PC-3 (cell line): ENCODE measurements at regions not wholly inside any gene's neighbourhood (a gene's known extent, or its start where the extent isn't known, plus 50 kb on each side); places are given as distances from the start of the nearest gene placed in this dataset.
A peak's percentile ranks its signal among the peaks of the same experiment; 100 is the strongest.

Experiments
- ATAC-seq: fragments of 200-7000 bp; cut with Tn5 transposase; 2 replicates; pipeline ENCODE4 v1.9.1; 2020; ENCODE audit warnings: mild to moderate bottlenecking, moderate library complexity
- BruUV-seq: library from RNA; stranded (reverse); fragments of 400-500 nt; replicated peaks from 2 replicates; lab custom pipeline; 2021; lab: Mats Ljungman, UMichigan
- CTCF ChIA-PET: fragments of 300-600 bp; sonication (Branson Sonifier 250); formaldehyde crosslinking; loops from one replicate; lab custom pipeline; 2022; ENCODE audit warnings: antibody characterized with exemption; lab: Charles Lee
- POLR2A ChIA-PET: fragments of 300-600 bp; sonication (Branson Sonifier 250); formaldehyde crosslinking; loops from one replicate; lab custom pipeline; 2022; ENCODE audit warnings: antibody characterized with exemption; ENCODE audit not compliant: unreplicated experiment; lab: Charles Lee
- DNase-seq: peaks from one replicate; pipeline ENCODE4 v3.0.0-alpha.2; 2015
- H2AFZ ChIP-seq: fragments of 300-600 bp; sonication (generic); 2 replicates; pipeline ENCODE4 v1.6.0; 2016; ENCODE audit warnings: antibody characterized with exemption, low read length
- H3F3A ChIP-seq: fragments of 300-600 bp; sonication (generic); one replicate; pipeline ENCODE4 v1.6.0; 2017; ENCODE audit warnings: antibody characterized with exemption, low read length, control low read depth, mild to moderate bottlenecking; ENCODE audit not compliant: unreplicated experiment
- H3K27ac ChIP-seq: fragments of 300-600 bp; sonication (generic); 2 replicates; pipeline ENCODE4 v1.5.1; 2016; ENCODE audit warnings: mild to moderate bottlenecking, low read length
- H3K27me3 ChIP-seq: fragments of 300-600 bp; sonication (generic); 2 replicates; pipeline ENCODE4 v1.6.1; 2016; ENCODE audit warnings: low read length, mixed read lengths
- H3K36me3 ChIP-seq: fragments of 300-600 bp; sonication (generic); 2 replicates; pipeline ENCODE4 v1.6.1; 2016; ENCODE audit warnings: low read depth, mixed run types, low read length, mixed read lengths
- H3K4me1 ChIP-seq: fragments of 300-600 bp; sonication (generic); 2 replicates; pipeline ENCODE4 v1.5.1; 2016; ENCODE audit warnings: low read length; ENCODE audit not compliant: insufficient read depth
- H3K4me2 ChIP-seq: fragments of 300-600 bp; sonication (generic); 2 replicates; pipeline ENCODE4 v1.6.0; 2016; ENCODE audit warnings: low read length
- H3K4me3 ChIP-seq: fragments of 300-600 bp; sonication (generic); 2 replicates; pipeline ENCODE4 v1.5.1; 2016; ENCODE audit warnings: mild to moderate bottlenecking, low read length, mixed read lengths
- H3K79me2 ChIP-seq: fragments of 300-600 bp; sonication (generic); 2 replicates; pipeline ENCODE4 v1.6.1; 2017; ENCODE audit warnings: low read length, mixed read lengths
- H3K9ac ChIP-seq: fragments of 300-600 bp; sonication (generic); 2 replicates; pipeline ENCODE4 v1.6.0; 2016; ENCODE audit warnings: mild to moderate bottlenecking, low read length
- H3K9me2 ChIP-seq: fragments of 300-600 bp; sonication (generic); replicated peaks from 2 replicates; pipeline ENCODE4 v1.6.1; 2016; ENCODE audit warnings: mixed run types, low read length, mixed read lengths
- H3K9me3 ChIP-seq: fragments of 300-600 bp; sonication (generic); 2 replicates; pipeline ENCODE4 v1.6.1; 2016; ENCODE audit warnings: low read length, mixed read lengths
- H4K20me1 ChIP-seq: fragments of 300-600 bp; sonication (generic); 2 replicates; pipeline ENCODE4 v1.6.1; 2016; ENCODE audit warnings: low read length, mixed read lengths
- CTCF ChIP-seq: fragments of 300-600 bp; sonication (generic); conservative IDR thresholded peaks from 2 replicates; pipeline ENCODE4 v1.5.1; 2017; ENCODE audit warnings: antibody characterized with exemption, low read depth, mild to moderate bottlenecking, low read length
- EZH2 ChIP-seq: fragments of 300-600 bp; sonication (generic); IDR thresholded peaks from one replicate; pipeline ENCODE4 v1.6.1; 2017; ENCODE audit warnings: antibody characterized with exemption, mild to moderate bottlenecking, low read length; ENCODE audit not compliant: unreplicated experiment
- EZH2phosphoT487 ChIP-seq: fragments of 300-600 bp; sonication (generic); IDR thresholded peaks from 2 replicates; pipeline ENCODE4 v1.6.1; 2018; ENCODE audit warnings: mild to moderate bottlenecking, antibody characterized with exemption, low read length, borderline replicate concordance
- intact Hi-C: fragments of 100-400 bp; cut with micrococcal nuclease; formaldehyde crosslinking; loops from 2 replicates; pipeline ENCODE4 v1.9.0; 2023

- DNase-seq = no peak
These were observed 204.9 kb downstream of the SOX4 start for GRCh38 chr6:21798468-21798867.

DNA sequence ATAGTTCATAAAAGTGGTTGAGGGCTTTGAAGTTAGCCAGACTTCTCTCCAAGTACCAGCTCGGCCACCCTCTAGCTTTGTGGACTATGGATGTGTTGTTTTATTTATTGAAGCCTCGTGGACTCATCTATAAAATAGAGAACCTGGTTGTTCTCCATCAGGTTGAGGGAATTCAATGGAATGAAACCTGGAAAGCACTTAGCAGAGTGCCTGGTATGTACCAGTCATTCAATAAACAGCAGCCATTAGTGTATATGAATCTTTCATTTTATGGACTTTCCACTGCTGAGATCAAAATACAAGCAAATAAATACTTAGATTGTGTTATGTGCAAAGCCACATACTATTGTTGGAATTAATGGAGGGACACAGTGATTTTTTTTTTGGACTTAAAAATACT is 206.8 kb downstream of the SOX4 start:
- TF ChIP-seq EZH2 (no peak), CTCF (no peak), EZH2phosphoT487 (no peak)
- ATAC-seq = peak; percentile 42
- CTCF ChIA-PET = no interaction called here
- Histone ChIP-seq H2AFZ (peak overlapping the region; percentile 58; the same call in 1 of the 2 replicates), H3K4me1 (peaks cover 22% of the 10 kb centered on the region), H3K9me3 (no peaks in the 10 kb centered on the region), H3K36me3 (no peaks in the 10 kb centered on the region), H3K27ac (peak overlapping the region; percentile 48; the same call in 1 of the 2 replicates), H3F3A (no peaks in the 10 kb centered on the region), H3K27me3 (no peaks in the 10 kb centered on the region), H4K20me1 (no peaks in the 10 kb centered on the region), H3K9me2 (no peaks in the 10 kb centered on the region), H3K4me2 (peak overlapping the region; percentile 83), H3K4me3 (peak overlapping the region; percentile 44; the same call in 1 of the 2 replicates), H3K79me2 (no peaks in the 10 kb centered on the region), H3K9ac (no peak overlapping the region)
- DNase-seq = peak; percentile 46
- no TSS peak for BruUV-seq
- POLR2A ChIA-PET = no interaction called here
- intact Hi-C loops = no loop called here

More at GRCh38 chr6:21798468-21798867, 204.9 kb downstream of the SOX4 start:
- Histone ChIP-seq H4K20me1 (no peaks in the 10 kb centered on the region), H3K4me2 (no peak overlapping the region), H3K27ac (no peak overlapping the region), H3K4me1 (peaks cover 22% of the 10 kb centered on the region), H3K27me3 (no peaks in the 10 kb centered on the region), H3K79me2 (no peaks in the 10 kb centered on the region), H3K9me3 (no peaks in the 10 kb centered on the region), H3F3A (no peaks in the 10 kb centered on the region), H3K4me3 (no peak overlapping the region), H3K9me2 (no peaks in the 10 kb centered on the region), H3K36me3 (no peaks in the 10 kb centered on the region), H2AFZ (no peak overlapping the region), H3K9ac (no peak overlapping the region)
- TF ChIP-seq EZH2phosphoT487 = no peak
- no peak for TF ChIP-seq EZH2
- TF ChIP-seq CTCF = no peak
- no TSS peak for BruUV-seq
- no peak for ATAC-seq
- POLR2A ChIA-PET = no interaction called here
- CTCF ChIA-PET = no interaction called here
- intact Hi-C loops = no loop called here

DNA sequence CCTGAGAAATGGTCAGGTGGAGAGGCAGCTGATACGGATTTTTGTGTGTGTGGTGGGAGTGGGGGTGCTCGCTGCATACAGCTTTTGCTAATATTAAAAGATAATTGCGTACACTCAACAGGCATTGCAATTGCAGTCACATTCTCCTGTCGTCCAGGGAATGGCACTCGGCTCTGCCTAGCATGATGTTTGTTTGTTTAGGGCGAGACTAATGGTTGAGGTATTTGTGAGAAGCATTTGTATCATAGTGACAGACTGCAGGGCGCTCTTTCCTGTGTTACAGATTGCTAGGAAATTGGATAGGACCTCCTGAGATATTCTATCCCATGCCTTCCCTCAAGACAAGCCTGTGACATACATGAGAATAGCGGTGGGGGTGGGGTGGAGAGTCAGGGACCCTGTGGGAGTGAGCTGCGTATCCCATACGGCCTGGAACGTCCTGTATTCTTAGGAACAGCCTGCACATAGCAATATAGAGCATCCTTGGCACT is 207.4 kb downstream of the SOX4 start:
- H3K4me1 ChIP-seq = peaks cover 22% of the 10 kb centered on the region
- H3K4me2 ChIP-seq = peak overlapping the region; percentile 83
- H3K27me3 ChIP-seq = no peaks in the 10 kb centered on the region
- no TSS peak for BruUV-seq
- no peaks in the 10 kb centered on the region for H3K9me3 ChIP-seq
- H3K79me2 ChIP-seq = no peaks in the 10 kb centered on the region
- ATAC-seq (peak; percentile 99), DNase-seq (peak; percentile 90)
- POLR2A ChIA-PET = no interaction called here
- peak overlapping the region; percentile 58 for H2AFZ ChIP-seq
- no peaks in the 10 kb centered on the region for H4K20me1 ChIP-seq
- H3K9ac ChIP-seq = 0 out of 2 replicates have a peak overlapping the region, but pooled peaks have one; percentile 6
- intact Hi-C loops = no loop called here
- no peaks in the 10 kb centered on the region for H3F3A ChIP-seq
- CTCF ChIA-PET = no interaction called here
- TF ChIP-seq EZH2phosphoT487 (no peak), EZH2 (no peak), CTCF (no peak)
- H3K4me3 ChIP-seq = peak overlapping the region; percentile 44
- H3K36me3 ChIP-seq = no peaks in the 10 kb centered on the region
- H3K27ac ChIP-seq = peak overlapping the region; percentile 48
- H3K9me2 ChIP-seq = no peaks in the 10 kb centered on the region
